ENCODE measurements at regions not wholly inside any gene's neighbourhood (a gene's known extent, or its start where the extent isn't known, plus 50 kb on each side); places are given as distances from the start of the nearest gene placed in this dataset.

- TF ChIP-seq POLR2A (IDR thresholded peaks at IDR 0.05) (no peak), CTCF (IDR thresholded peaks at IDR 0.05) (no peak)
These were observed 257.6 kb upstream of the ZNF608 start for GRCh38 chr5:125004009-125004408.
